DND-41 (cell line): ENCODE measurements at regions not wholly inside any gene's neighbourhood (a gene's known extent, or its start where the extent isn't known, plus 50 kb on each side); places are given as distances from the start of the nearest gene placed in this dataset.

Experiments
- CTCF ChIP-seq: IDR thresholded peaks from 2 replicates; pipeline ENCODE4 v1.5.1; 2012; ENCODE audit warnings: borderline replicate concordance, low read length, moderate library complexity, mild to moderate bottlenecking; ENCODE audit not compliant: poor library complexity, severe bottlenecking; ENCODE audit errors: extremely low read depth
- EZH2 ChIP-seq: IDR thresholded peaks from 3 replicates; pipeline ENCODE4 v1.6.1; 2012; ENCODE audit warnings: borderline replicate concordance, low read depth, mild to moderate bottlenecking, moderate library complexity, low read length, inconsistent platforms; ENCODE audit not compliant: severe bottlenecking

DNA sequence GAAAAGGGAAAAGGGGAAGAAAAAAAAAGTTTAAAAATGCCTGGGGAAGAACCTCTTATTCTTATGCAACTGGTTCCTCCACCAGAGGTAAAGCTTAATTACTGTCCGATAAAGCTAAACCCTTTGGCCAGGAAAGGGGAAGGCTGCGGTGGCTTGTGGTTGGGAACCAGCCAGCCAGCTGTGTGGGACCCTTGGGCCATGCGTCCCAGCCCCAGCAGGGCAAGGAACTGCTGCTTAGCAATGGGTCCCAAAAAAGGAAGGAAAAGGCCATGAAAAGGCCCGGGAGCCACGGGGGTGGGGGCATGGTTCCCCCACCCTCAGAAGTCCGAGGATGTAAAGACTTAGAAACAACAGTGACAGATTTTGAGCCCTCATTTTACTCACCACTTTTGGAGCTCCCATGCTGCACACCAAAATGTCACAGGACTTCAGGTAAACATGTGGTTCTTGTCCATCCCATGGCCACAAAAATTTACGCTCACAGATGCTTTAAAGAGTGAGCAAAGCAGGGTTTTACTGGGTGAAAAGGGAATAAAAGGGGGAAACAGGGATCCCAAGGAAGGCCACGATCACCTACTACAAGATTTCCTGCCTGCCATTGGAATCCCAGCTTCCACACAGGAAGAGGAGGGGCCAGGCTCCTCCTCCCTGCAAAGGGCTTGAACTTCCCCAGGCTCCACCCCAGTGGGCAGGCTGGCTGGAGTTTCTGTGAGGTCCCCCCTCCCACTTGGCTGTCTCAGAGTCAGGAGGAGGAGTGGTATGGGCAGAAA is 1234.7 kb upstream of the GJE1 start:
- no peak for TF ChIP-seq CTCF
- no peak for TF ChIP-seq EZH2
